ENCODE measurements at regions not wholly inside any gene's neighbourhood (a gene's known extent, or its start where the extent isn't known, plus 50 kb on each side); places are given as distances from the start of the nearest gene placed in this dataset.

DNA sequence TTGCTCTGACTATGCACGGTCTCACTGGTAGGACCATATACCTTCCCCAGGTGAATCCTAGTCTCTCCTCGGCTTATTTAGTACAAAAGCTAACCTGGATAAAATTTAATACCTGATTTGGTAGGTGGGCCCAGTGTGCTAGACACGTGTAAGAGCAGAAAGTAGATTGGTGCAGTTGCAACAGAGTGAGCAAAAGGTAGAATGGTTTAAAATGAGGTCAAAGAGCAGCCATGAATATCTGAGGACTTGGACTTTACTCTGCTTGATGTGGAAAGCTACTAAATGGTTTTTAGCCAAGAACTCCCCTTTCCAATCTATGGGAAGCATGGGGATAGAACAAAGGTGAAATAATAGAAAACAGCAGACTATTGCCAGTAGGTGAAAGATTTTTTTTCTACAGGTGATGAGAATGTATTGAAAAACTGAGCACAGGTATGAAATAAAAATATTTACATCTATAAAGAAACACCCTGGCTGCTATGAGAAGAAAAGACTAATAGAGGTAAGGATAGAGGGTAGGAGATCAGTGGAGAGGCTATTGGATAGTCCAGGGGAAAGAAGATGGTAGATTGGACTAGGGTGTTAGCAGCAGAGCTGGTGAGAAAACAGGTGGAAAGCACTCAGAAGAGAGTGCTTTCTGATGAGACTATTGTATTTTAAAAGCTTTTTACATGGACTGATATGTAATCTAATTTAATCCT is 61.3 kb upstream of the BCL9 start:
- no peak overlapping the region for H2AFZ ChIP-seq
- ChIA-PET POLR2A (ENCODE audit: unreplicated experiment) (no interaction called here), CTCF (no interaction called here)
- no peaks in the 10 kb centered on the region for H4K20me1 ChIP-seq (ENCODE audit: insufficient read depth)
- no TSS peak for BruUV-seq (replicated peaks)
- no peak for TF ChIP-seq EZH2 (IDR thresholded peaks at IDR 0.05; ENCODE audit: low read depth)
- TF ChIP-seq, protein P1, sequence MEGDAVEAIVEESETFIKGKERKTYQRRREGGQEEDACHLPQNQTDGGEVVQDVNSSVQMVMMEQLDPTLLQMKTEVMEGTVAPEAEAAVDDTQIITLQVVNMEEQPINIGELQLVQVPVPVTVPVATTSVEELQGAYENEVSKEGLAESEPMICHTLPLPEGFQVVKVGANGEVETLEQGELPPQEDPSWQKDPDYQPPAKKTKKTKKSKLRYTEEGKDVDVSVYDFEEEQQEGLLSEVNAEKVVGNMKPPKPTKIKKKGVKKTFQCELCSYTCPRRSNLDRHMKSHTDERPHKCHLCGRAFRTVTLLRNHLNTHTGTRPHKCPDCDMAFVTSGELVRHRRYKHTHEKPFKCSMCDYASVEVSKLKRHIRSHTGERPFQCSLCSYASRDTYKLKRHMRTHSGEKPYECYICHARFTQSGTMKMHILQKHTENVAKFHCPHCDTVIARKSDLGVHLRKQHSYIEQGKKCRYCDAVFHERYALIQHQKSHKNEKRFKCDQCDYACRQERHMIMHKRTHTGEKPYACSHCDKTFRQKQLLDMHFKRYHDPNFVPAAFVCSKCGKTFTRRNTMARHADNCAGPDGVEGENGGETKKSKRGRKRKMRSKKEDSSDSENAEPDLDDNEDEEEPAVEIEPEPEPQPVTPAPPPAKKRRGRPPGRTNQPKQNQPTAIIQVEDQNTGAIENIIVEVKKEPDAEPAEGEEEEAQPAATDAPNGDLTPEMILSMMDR (conservative IDR thresholded peaks at IDR 0.05), result no peak
- no peaks in the 10 kb centered on the region for H3F3A ChIP-seq (ENCODE audit: insufficient read depth, low read depth)
- H3K4me3 ChIP-seq, result no peak overlapping the region
- no peak overlapping the region for H3K27ac ChIP-seq
- no peaks in the 10 kb centered on the region; the same call in 1 of the 2 replicates for H3K9me2 ChIP-seq (ENCODE audit: insufficient read depth)
- no peaks in the 10 kb centered on the region for H3K9me3 ChIP-seq (ENCODE audit: insufficient read depth, low read depth)
- no peak overlapping the region for H3K4me2 ChIP-seq
- no peaks in the 10 kb centered on the region for H3K79me2 ChIP-seq (ENCODE audit: low read depth)
- H3K4me1 ChIP-seq (replicated peaks; ENCODE audit: insufficient read depth), result peaks cover 8% of the 10 kb centered on the region; the same call in 1 of the 2 replicates
- H3K27me3 ChIP-seq (ENCODE audit: insufficient read depth, low read depth), result no peaks in the 10 kb centered on the region
- H3K36me3 ChIP-seq (ENCODE audit: low read depth), result no peaks in the 10 kb centered on the region
- no peak for DNase-seq
- intact Hi-C loops (cut with micrococcal nuclease; ENCODE audit: unreplicated experiment), result no loop called here

DNA sequence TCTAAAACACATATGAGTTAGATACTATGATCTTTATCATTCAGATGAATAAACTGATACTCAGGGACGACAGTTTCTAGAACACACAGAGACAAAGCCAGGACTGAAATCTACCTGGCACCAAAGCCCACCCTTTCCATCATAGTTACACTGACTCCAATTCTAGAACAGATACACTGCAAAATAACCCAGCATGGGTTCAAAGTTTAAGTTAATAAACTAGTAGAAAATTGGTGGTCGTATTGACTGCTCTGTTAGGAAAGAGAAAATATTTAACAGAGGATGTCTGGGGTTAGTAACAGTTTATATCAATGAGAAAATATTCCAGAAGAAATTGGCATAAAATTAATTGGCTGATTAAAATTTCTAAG is 60.8 kb upstream of the BCL9 start:
- Histone ChIP-seq H3K9me2 (ENCODE audit: insufficient read depth) (no peaks in the 10 kb centered on the region), H2AFZ (no peak overlapping the region), H4K20me1 (ENCODE audit: insufficient read depth) (no peaks in the 10 kb centered on the region), H3K79me2 (ENCODE audit: low read depth) (no peaks in the 10 kb centered on the region), H3K4me2 (no peak overlapping the region), H3K9me3 (ENCODE audit: insufficient read depth, low read depth) (no peaks in the 10 kb centered on the region), H3K4me3 (no peak overlapping the region), H3K27ac (no peak overlapping the region), H3K27me3 (ENCODE audit: insufficient read depth, low read depth) (no peaks in the 10 kb centered on the region), H3K4me1 (replicated peaks; ENCODE audit: insufficient read depth) (peaks cover 3% of the 10 kb centered on the region; the same call in 1 of the 2 replicates), H3K36me3 (ENCODE audit: low read depth) (no peaks in the 10 kb centered on the region), H3F3A (ENCODE audit: insufficient read depth, low read depth) (no peaks in the 10 kb centered on the region)
- no TSS peak for BruUV-seq (replicated peaks)
- TF ChIP-seq EZH2 (IDR thresholded peaks at IDR 0.05; ENCODE audit: low read depth), result no peak
- TF ChIP-seq, protein P1 (conservative IDR thresholded peaks at IDR 0.05), result no peak
- ChIA-PET CTCF (no interaction called here), POLR2A (ENCODE audit: unreplicated experiment) (no interaction called here)
- intact Hi-C loops (cut with micrococcal nuclease; ENCODE audit: unreplicated experiment), result no loop called here
- no peak for DNase-seq

- ChIA-PET CTCF (no interaction called here), POLR2A (ENCODE audit: unreplicated experiment) (no interaction called here)
- no peaks in the 10 kb centered on the region for H3K9me2 ChIP-seq (ENCODE audit: insufficient read depth)
- H3K4me3 ChIP-seq, result no peak overlapping the region
- H3F3A ChIP-seq (ENCODE audit: insufficient read depth, low read depth), result no peaks in the 10 kb centered on the region
- no peaks in the 10 kb centered on the region for H3K27me3 ChIP-seq (ENCODE audit: insufficient read depth, low read depth)
- H3K36me3 ChIP-seq (ENCODE audit: low read depth), result no peaks in the 10 kb centered on the region
- no peak overlapping the region for H3K27ac ChIP-seq
- no peak overlapping the region for H2AFZ ChIP-seq
- H4K20me1 ChIP-seq (ENCODE audit: insufficient read depth), result no peaks in the 10 kb centered on the region
- intact Hi-C loops (cut with micrococcal nuclease; ENCODE audit: unreplicated experiment), result no loop called here
- BruUV-seq (replicated peaks), result no TSS peak
- no peak for TF ChIP-seq EZH2 (IDR thresholded peaks at IDR 0.05; ENCODE audit: low read depth)
- TF ChIP-seq, protein P1 (conservative IDR thresholded peaks at IDR 0.05), result no peak
- no peaks in the 10 kb centered on the region for H3K4me1 ChIP-seq (replicated peaks; ENCODE audit: insufficient read depth)
- no peak for DNase-seq
- no peaks in the 10 kb centered on the region for H3K9me3 ChIP-seq (ENCODE audit: insufficient read depth, low read depth)
- H3K4me2 ChIP-seq, result no peak overlapping the region
- H3K79me2 ChIP-seq (ENCODE audit: low read depth), result no peaks in the 10 kb centered on the region
Observed at GRCh38 chr1:147486876-147487656, 54.2 kb upstream of the BCL9 start.

All from PC-9 (cell line).